ENCODE measurements at regions not wholly inside any gene's neighbourhood (a gene's known extent, or its start where the extent isn't known, plus 50 kb on each side); places are given as distances from the start of the nearest gene placed in this dataset.

DNA sequence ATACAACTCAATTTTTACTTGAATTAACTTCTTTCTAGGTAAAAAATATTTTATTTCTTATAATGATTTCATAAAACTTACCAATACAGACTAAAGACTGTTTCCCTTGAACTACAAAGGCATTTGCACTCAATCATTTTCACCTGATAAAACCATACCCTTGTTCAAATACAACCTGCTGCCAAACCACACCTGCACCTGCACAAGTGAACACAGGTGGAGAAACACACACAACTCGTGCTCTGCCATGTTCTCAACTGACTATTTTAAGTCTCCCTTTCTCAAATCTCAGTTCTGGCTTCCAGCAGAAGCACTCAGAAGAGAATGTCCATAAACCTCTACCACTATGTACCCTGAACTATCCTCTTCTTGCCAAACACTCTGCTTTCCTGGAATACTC, 1892.1 kb downstream of the MAT2B start (continued):
- TF ChIP-seq ARNTL (CRISPR knock-in tag; IDR thresholded peaks at IDR 0.05; ENCODE audit: borderline replicate concordance, low read depth) = no peak
- TF ChIP-seq, protein P1, sequence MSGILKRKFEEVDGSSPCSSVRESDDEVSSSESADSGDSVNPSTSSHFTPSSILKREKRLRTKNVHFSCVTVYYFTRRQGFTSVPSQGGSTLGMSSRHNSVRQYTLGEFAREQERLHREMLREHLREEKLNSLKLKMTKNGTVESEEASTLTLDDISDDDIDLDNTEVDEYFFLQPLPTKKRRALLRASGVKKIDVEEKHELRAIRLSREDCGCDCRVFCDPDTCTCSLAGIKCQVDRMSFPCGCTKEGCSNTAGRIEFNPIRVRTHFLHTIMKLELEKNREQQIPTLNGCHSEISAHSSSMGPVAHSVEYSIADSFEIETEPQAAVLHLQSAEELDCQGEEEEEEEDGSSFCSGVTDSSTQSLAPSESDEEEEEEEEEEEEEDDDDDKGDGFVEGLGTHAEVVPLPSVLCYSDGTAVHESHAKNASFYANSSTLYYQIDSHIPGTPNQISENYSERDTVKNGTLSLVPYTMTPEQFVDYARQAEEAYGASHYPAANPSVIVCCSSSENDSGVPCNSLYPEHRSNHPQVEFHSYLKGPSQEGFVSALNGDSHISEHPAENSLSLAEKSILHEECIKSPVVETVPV (CRISPR knock-in tag; IDR thresholded peaks at IDR 0.05) = no peak
- no peak for TF ChIP-seq PPARA (CRISPR knock-in tag; IDR thresholded peaks at IDR 0.05; ENCODE audit: borderline replicate concordance)
- no peak for TF ChIP-seq OSR1 (CRISPR knock-in tag; IDR thresholded peaks at IDR 0.05)
- no peak for TF ChIP-seq ZNF70 (CRISPR knock-in tag; IDR thresholded peaks at IDR 0.05)
- TF ChIP-seq CSDC2 (CRISPR knock-in tag; IDR thresholded peaks at IDR 0.05) = no peak
- no peak for TF ChIP-seq ISL1 (CRISPR knock-in tag; IDR thresholded peaks at IDR 0.05)
- no peak for TF ChIP-seq ZFP3 (CRISPR knock-in tag; IDR thresholded peaks at IDR 0.05)

DNA sequence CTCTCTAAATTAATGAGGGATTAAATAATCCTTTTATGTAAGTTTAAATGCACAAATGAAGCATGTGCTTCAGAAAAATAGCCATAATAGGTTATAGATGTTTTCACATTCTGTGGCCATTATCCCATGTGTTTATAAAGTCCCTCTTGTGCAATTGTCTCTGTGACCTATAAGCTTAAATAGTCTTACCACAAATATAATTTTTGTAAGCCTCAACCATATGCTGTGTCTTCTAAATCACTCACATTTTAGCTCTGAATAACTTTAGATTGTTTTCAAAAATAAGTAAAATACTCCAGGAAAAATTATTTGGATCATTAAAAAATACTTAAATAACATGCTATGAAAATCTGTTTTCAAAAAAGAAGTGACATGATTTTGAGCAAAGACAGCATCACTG, 1894.7 kb downstream of the MAT2B start:
- ATAC-seq = no peak
- TF ChIP-seq RARB (CRISPR knock-in tag; IDR thresholded peaks at IDR 0.05) (no peak), BACH2 (CRISPR knock-in tag; IDR thresholded peaks at IDR 0.05; ENCODE audit: borderline replicate concordance) (no peak), OSR1 (CRISPR knock-in tag; IDR thresholded peaks at IDR 0.05) (no peak), TCF4 (CRISPR knock-in tag; IDR thresholded peaks at IDR 0.05; ENCODE audit: borderline replicate concordance) (no peak), ZNF565 (CRISPR knock-in tag; conservative IDR thresholded peaks at IDR 0.05; ENCODE audit: low read depth) (no peak), SNAI2 (CRISPR knock-in tag; IDR thresholded peaks at IDR 0.05) (no peak), ZFP3 (CRISPR knock-in tag; IDR thresholded peaks at IDR 0.05) (no peak), GLIS3 (CRISPR knock-in tag; IDR thresholded peaks at IDR 0.05) (no peak), ZNF70 (CRISPR knock-in tag; IDR thresholded peaks at IDR 0.05) (no peak), ZNF8 (CRISPR knock-in tag; IDR thresholded peaks at IDR 0.05) (no peak)
- TF ChIP-seq, protein P2, sequence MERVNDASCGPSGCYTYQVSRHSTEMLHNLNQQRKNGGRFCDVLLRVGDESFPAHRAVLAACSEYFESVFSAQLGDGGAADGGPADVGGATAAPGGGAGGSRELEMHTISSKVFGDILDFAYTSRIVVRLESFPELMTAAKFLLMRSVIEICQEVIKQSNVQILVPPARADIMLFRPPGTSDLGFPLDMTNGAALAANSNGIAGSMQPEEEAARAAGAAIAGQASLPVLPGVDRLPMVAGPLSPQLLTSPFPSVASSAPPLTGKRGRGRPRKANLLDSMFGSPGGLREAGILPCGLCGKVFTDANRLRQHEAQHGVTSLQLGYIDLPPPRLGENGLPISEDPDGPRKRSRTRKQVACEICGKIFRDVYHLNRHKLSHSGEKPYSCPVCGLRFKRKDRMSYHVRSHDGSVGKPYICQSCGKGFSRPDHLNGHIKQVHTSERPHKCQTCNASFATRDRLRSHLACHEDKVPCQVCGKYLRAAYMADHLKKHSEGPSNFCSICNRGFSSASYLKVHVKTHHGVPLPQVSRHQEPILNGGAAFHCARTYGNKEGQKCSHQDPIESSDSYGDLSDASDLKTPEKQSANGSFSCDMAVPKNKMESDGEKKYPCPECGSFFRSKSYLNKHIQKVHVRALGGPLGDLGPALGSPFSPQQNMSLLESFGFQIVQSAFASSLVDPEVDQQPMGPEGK (CRISPR knock-in tag; IDR thresholded peaks at IDR 0.05; ENCODE audit: borderline replicate concordance) = no peak
- TF ChIP-seq, protein P3, sequence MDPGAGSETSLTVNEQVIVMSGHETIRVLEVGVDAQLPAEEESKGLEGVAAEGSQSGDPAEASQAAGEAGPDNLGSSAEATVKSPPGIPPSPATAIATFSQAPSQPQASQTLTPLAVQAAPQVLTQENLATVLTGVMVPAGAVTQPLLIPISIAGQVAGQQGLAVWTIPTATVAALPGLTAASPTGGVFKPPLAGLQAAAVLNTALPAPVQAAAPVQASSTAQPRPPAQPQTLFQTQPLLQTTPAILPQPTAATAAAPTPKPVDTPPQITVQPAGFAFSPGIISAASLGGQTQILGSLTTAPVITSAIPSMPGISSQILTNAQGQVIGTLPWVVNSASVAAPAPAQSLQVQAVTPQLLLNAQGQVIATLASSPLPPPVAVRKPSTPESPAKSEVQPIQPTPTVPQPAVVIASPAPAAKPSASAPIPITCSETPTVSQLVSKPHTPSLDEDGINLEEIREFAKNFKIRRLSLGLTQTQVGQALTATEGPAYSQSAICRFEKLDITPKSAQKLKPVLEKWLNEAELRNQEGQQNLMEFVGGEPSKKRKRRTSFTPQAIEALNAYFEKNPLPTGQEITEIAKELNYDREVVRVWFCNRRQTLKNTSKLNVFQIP (CRISPR knock-in tag; IDR thresholded peaks at IDR 0.05; ENCODE audit: borderline replicate concordance, low read depth) = no peak
- TF ChIP-seq, protein P4, sequence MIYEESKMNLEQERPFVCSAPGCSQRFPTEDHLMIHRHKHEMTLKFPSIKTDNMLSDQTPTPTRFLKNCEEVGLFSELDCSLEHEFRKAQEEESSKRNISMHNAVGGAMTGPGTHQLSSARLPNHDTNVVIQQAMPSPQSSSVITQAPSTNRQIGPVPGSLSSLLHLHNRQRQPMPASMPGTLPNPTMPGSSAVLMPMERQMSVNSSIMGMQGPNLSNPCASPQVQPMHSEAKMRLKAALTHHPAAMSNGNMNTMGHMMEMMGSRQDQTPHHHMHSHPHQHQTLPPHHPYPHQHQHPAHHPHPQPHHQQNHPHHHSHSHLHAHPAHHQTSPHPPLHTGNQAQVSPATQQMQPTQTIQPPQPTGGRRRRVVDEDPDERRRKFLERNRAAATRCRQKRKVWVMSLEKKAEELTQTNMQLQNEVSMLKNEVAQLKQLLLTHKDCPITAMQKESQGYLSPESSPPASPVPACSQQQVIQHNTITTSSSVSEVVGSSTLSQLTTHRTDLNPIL (CRISPR knock-in tag; IDR thresholded peaks at IDR 0.05; ENCODE audit: low read depth) = no peak

DNA sequence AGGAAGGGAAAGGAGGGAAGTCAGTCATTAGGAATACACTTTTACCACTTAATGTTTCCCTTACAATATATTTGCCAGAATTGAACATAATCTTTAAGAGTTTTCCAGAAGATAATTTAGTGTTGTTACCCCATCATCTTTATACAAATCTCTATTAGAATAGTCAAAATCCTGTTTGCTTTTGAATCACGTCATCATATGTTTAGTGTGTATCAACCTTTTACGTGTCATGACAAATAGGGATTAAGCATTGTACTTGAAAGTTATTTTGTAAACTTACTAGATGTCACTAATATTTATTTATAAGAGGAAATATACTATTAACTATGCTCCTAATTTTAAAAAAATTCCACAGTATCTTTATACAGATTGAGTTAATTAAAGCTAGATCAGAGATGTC, 1899.5 kb downstream of the MAT2B start:
- TF ChIP-seq ZNF565 (CRISPR knock-in tag; conservative IDR thresholded peaks at IDR 0.05; ENCODE audit: low read depth) (no peak), ZFP30 (CRISPR knock-in tag; IDR thresholded peaks at IDR 0.05) (no peak), OSR1 (CRISPR knock-in tag; IDR thresholded peaks at IDR 0.05) (no peak), ZFP3 (CRISPR knock-in tag; IDR thresholded peaks at IDR 0.05) (no peak), ESRRG (CRISPR knock-in tag; IDR thresholded peaks at IDR 0.05) (no peak), ZC3H10 (CRISPR knock-in tag; IDR thresholded peaks at IDR 0.05) (no peak)
- TF ChIP-seq, protein P1 (CRISPR knock-in tag; IDR thresholded peaks at IDR 0.05) = no peak
- TF ChIP-seq, protein P2 (CRISPR knock-in tag; IDR thresholded peaks at IDR 0.05; ENCODE audit: borderline replicate concordance) = no peak
- TF ChIP-seq, protein P3 (CRISPR knock-in tag; IDR thresholded peaks at IDR 0.05; ENCODE audit: borderline replicate concordance, low read depth) = no peak
- no peak for ATAC-seq

Data from SK-N-SH treated with all-trans-retinoic acid at 6 μM for 48 hours (cell line).